Testis (tissue), 2 donors: ENCODE measurements at regions not wholly inside any gene's neighbourhood (a gene's known extent, or its start where the extent isn't known, plus 50 kb on each side); places are given as distances from the start of the nearest gene placed in this dataset.

Source experiments
- CTCF ChIP-seq, 3 experiments: fragments of 450-650 bp in 2 of 3; fragments of 200-600 bp in 1 of 3; sonication (generic) in 1 of 3; IDR thresholded peaks; one replicate each; pipeline ENCODE4 v1.5.1; 2016 to 2019; ENCODE audit warnings: antibody characterized with exemption in 3 of 3, mild to moderate bottlenecking in 2 of 3, moderate library complexity in 1 of 3
- POLR2A ChIP-seq: fragments of 450-650 bp; IDR thresholded peaks from one replicate; pipeline ENCODE4 v1.6.1; 2017; ENCODE audit warnings: antibody characterized with exemption, mild to moderate bottlenecking, moderate library complexity

DNA sequence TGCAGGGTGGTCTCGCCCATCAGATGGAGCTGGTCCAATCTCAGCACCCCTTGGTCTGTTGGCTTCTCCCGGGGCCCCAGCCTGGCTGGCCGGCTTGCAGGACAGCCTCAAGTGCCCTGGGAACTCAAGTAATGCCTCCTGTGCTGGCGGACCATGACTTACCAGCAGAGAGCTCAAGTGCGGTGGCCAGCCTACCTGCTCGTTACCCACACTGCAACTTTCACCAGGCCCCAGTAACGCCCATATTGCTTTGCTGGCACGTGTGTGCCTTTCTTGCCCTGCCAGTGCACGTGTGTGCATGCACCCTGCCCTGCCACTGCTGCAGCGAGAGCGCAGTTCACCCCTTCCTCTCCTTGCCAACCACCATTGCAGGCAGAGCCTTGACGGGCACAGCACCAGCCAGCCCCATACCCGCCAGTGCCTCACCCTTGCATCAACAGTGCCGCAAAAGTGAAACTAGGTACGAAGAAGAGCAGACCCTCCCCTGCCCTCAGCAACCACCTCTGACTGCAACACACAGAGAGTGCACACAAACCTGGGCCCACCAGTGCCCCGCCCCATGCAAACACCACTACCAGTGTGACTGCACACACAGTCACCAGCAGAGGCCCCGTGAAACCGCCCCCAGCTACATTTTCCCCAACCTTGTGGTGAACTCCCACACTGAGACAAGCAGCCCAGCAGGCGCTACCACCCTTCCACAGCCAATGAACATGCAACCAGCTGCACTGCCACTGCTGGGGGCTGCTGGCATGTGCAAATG lies 88.9 kb upstream of the POU3F4 start:
- no peak for TF ChIP-seq CTCF (IDR thresholded peaks at IDR 0.05)
- no peak for TF ChIP-seq POLR2A
